Prostate gland (tissue), 2 donors: ENCODE measurements at regions not wholly inside any gene's neighbourhood (a gene's known extent, or its start where the extent isn't known, plus 50 kb on each side); places are given as distances from the start of the nearest gene placed in this dataset.

Source experiments
- DNase-seq: peaks from one replicate; pipeline ENCODE4 v3.0.0-alpha.2; 2019; ENCODE audit warnings: low spot score
- H3K27ac ChIP-seq, 2 donors: fragments of 200-600 bp; sonication (generic); 2 replicates each; pipeline ENCODE4 v1.5.1; 2017 to 2019
- H3K27me3 ChIP-seq: fragments of 200-600 bp; sonication (generic); replicated peaks from 2 replicates; pipeline ENCODE4 v1.5.1; 2019; ENCODE audit not compliant: insufficient read depth
- H3K36me3 ChIP-seq, 2 donors: fragments of 200-600 bp; sonication (generic); 1 replicate in 1 of 2; 2 replicates in 1 of 2; pipeline versions ENCODE4 v1.5.1 to v1.8.1; 2017 to 2019
- H3K4me1 ChIP-seq: fragments of 200-600 bp; sonication (generic); replicated peaks from 2 replicates; pipeline ENCODE4 v1.5.1; 2019
- H3K4me3 ChIP-seq, 2 donors: fragments of 200-600 bp; sonication (generic); 2 replicates each; pipeline ENCODE4 v1.5.1; 2017 to 2019
- H3K9me3 ChIP-seq: fragments of 200-600 bp; sonication (generic); 2 replicates; pipeline ENCODE4 v1.5.1; 2017
- POLR2A ChIP-seq: fragments of 450-650 bp; IDR thresholded peaks from one replicate; pipeline ENCODE4 v1.6.1; 2016; ENCODE audit warnings: antibody characterized with exemption, mild to moderate bottlenecking
- POLR2AphosphoS5 ChIP-seq: sonication (generic); formaldehyde crosslinking; IDR thresholded peaks from one replicate; pipeline ENCODE4 v1.6.1; 2017; ENCODE audit warnings: antibody characterized with exemption
- WGBS: methylation state at CpG from one replicate; pipeline ENCODE4 v1.1.5; 2018; 5-methylcytosine and 5-hydroxymethylcytosine counted together
- intact Hi-C: fragments of 100-400 bp; cut with DNase I; formaldehyde crosslinking; loops from one replicate; pipeline ENCODE4 v1.14.2; 2022
- TF ChIP-seq, protein P1 (sequence below), 4 experiments: fragments of 200-600 bp in 2 of 4; fragments of 450-650 bp in 2 of 4; sonication (generic) in 2 of 4; IDR thresholded peaks; 1 replicate in 3 of 4; 2 replicates in 1 of 4; pipeline ENCODE4 v1.5.1; 2016 to 2019; ENCODE audit warnings: antibody characterized with exemption in 4 of 4, mild to moderate bottlenecking in 2 of 4, moderate library complexity in 2 of 4

GRCh38 chr21:27104846-27105431, 138.1 kb upstream of the ADAMTS5 start:
- Histone ChIP-seq H3K27ac (no peak overlapping the region), H3K4me3 (no peak overlapping the region), H3K27me3 (no peaks in the 10 kb centered on the region), H3K9me3 (no peaks in the 10 kb centered on the region), H3K36me3 (no peaks in the 10 kb centered on the region), H3K4me1 (no peaks in the 10 kb centered on the region)
- WGBS, result 25% methylated on average over 5 of the region's 5 CpGs
- TF ChIP-seq, protein P1, sequence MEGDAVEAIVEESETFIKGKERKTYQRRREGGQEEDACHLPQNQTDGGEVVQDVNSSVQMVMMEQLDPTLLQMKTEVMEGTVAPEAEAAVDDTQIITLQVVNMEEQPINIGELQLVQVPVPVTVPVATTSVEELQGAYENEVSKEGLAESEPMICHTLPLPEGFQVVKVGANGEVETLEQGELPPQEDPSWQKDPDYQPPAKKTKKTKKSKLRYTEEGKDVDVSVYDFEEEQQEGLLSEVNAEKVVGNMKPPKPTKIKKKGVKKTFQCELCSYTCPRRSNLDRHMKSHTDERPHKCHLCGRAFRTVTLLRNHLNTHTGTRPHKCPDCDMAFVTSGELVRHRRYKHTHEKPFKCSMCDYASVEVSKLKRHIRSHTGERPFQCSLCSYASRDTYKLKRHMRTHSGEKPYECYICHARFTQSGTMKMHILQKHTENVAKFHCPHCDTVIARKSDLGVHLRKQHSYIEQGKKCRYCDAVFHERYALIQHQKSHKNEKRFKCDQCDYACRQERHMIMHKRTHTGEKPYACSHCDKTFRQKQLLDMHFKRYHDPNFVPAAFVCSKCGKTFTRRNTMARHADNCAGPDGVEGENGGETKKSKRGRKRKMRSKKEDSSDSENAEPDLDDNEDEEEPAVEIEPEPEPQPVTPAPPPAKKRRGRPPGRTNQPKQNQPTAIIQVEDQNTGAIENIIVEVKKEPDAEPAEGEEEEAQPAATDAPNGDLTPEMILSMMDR (IDR thresholded peaks at IDR 0.05), result no peak
- TF ChIP-seq POLR2AphosphoS5 (no peak), POLR2A (no peak)
- intact Hi-C loops, result no loop called here
- DNase-seq, result no peak

DNA sequence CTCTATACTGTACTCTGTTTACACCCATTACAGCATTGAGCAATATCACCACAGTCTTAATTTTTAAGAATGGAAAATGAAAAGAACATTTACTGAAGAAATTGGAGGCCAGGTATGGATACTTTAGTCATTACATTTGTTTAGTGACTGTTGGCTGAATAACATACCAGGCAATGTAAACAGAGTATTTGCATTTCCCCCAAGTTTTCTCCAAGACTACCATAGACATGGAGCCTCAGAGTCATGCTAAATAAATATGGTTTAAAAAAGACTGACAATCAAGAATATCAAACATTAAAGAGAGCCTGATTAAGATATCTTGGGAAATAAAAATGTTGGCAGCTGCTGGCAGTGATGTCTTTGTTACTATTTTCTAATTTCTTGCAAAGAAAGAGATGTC, 136.9 kb upstream of the ADAMTS5 start:
- intact Hi-C loops, result no loop called here
- H3K27ac ChIP-seq, result no peak overlapping the region
- H3K9me3 ChIP-seq, result no peaks in the 10 kb centered on the region
- H3K4me1 ChIP-seq, result no peaks in the 10 kb centered on the region
- no peaks in the 10 kb centered on the region for H3K27me3 ChIP-seq
- H3K36me3 ChIP-seq, result no peaks in the 10 kb centered on the region
- no peak for DNase-seq
- TF ChIP-seq, protein P1 (IDR thresholded peaks at IDR 0.05), result no peak
- TF ChIP-seq POLR2AphosphoS5, result no peak
- TF ChIP-seq POLR2A, result no peak
- H3K4me3 ChIP-seq, result no peak overlapping the region

- Histone ChIP-seq H3K27ac (no peak overlapping the region), H3K9me3 (no peaks in the 10 kb centered on the region), H3K36me3 (no peaks in the 10 kb centered on the region), H3K4me3 (no peak overlapping the region), H3K27me3 (no peaks in the 10 kb centered on the region), H3K4me1 (no peaks in the 10 kb centered on the region)
- 97% methylated on average over 1 of the region's 1 CpG for WGBS
- TF ChIP-seq, protein P1 (IDR thresholded peaks at IDR 0.05), result no peak
- TF ChIP-seq POLR2A (no peak), POLR2AphosphoS5 (no peak)
- DNase-seq, result no peak
- intact Hi-C loops, result no loop called here
Measured at GRCh38 chr21:27101523-27101922, 134.6 kb upstream of the ADAMTS5 start.

DNA sequence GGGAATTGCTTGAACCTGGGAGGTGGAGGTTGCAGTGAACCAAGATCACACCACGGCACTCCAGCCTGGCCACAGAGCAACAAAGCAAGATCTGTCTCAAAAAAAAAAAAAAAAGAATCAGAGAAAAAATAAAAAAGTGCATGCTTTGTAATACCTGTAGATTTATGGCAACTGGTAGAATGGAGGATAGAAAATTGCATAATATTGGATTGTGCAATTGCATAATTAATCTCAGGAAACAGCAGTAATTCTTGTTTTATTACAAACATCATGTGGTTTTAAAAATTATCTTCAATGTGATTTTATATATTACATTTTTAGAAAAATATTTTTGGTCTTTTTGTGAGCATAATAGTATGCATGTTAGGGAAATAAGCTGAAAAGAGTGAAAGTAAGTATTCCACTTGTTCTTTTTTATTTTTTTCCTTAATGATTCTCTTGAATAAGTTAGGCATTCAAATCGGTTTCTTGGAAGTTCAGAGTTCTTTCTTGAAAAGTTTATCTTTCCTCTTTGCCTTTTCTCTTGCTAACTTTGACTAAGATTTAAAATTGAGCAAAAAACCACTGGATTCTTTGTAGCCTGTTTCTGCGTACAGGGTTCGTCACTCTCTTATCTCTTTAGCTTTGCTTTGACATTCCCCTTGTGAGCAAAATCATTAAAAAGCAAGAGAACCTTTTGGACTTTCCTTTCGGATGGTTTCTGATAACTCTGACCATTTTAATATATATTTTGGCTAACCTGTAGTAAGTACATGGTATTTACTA, 127.5 kb upstream of the ADAMTS5 start:
- H3K27ac ChIP-seq, result no peak overlapping the region
- no peaks in the 10 kb centered on the region for H3K9me3 ChIP-seq
- no peak for DNase-seq
- TF ChIP-seq, protein P1 (IDR thresholded peaks at IDR 0.05), result no peak
- no peak for TF ChIP-seq POLR2A
- no peak for TF ChIP-seq POLR2AphosphoS5
- H3K4me1 ChIP-seq, result no peaks in the 10 kb centered on the region
- intact Hi-C loops, result no loop called here
- H3K36me3 ChIP-seq, result no peaks in the 10 kb centered on the region
- no peak overlapping the region for H3K4me3 ChIP-seq
- 86% methylated on average over 5 of the region's 5 CpGs for WGBS
- no peaks in the 10 kb centered on the region for H3K27me3 ChIP-seq

- no peak overlapping the region for H3K27ac ChIP-seq
- no peaks in the 10 kb centered on the region for H3K27me3 ChIP-seq
- intact Hi-C loops, result no loop called here
- no peaks in the 10 kb centered on the region for H3K9me3 ChIP-seq
- WGBS, result 89% methylated on average over 2 of the region's 2 CpGs
- H3K4me1 ChIP-seq, result no peaks in the 10 kb centered on the region
- no peak overlapping the region for H3K4me3 ChIP-seq
- no peak for DNase-seq
- no peaks in the 10 kb centered on the region for H3K36me3 ChIP-seq
- TF ChIP-seq POLR2AphosphoS5, result no peak
- TF ChIP-seq, protein P1 (IDR thresholded peaks at IDR 0.05), result no peak
- TF ChIP-seq POLR2A, result no peak
Measured at GRCh38 chr21:27086630-27087029, 119.7 kb upstream of the ADAMTS5 start.
